Fibroblast of lung (primary cell): ENCODE measurements at regions not wholly inside any gene's neighbourhood (a gene's known extent, or its start where the extent isn't known, plus 50 kb on each side); places are given as distances from the start of the nearest gene placed in this dataset.

Source experiments
- DNase-seq, 2 donors: peaks; one replicate each; pipeline versions ENCODE4 v3.0.0 to v3.0.0-alpha.2; 2010; ENCODE audit warnings: low read depth in 2 of 2
- H2AFZ ChIP-seq: 2 replicates; pipeline ENCODE4 v1.5.1; 2012; ENCODE audit warnings: low read length, control low read depth, inconsistent platforms
- H3K27ac ChIP-seq: 2 replicates; pipeline ENCODE4 v1.5.1; 2011; ENCODE audit warnings: low read length, control low read depth; ENCODE audit not compliant: insufficient read depth
- H3K27me3 ChIP-seq: 2 replicates; pipeline ENCODE4 v1.5.1; 2011; ENCODE audit warnings: mild to moderate bottlenecking, low read length; ENCODE audit not compliant: control insufficient read depth, insufficient read depth
- H3K36me3 ChIP-seq: 2 replicates; pipeline ENCODE4 v1.5.1; 2011; ENCODE audit warnings: low read length; ENCODE audit not compliant: control insufficient read depth, insufficient read depth
- H3K4me1 ChIP-seq: 2 replicates; pipeline ENCODE4 v1.5.1; 2011; ENCODE audit warnings: low read length; ENCODE audit not compliant: control insufficient read depth, insufficient read depth; ENCODE audit errors: extremely low read depth
- H3K4me2 ChIP-seq: 2 replicates; pipeline ENCODE4 v1.5.1; 2011; ENCODE audit warnings: low read length, control low read depth; ENCODE audit not compliant: insufficient read depth; ENCODE audit errors: extremely low read depth
- H3K4me3 ChIP-seq, 4 experiments: fragments of 200-600 bp in 1 of 4; sonication (generic) in 1 of 4; replicated peaks in 1 of 4; 2 replicates each; pipeline ENCODE4 v1.5.1; 2011 to 2016; ENCODE audit warnings: low read length in 4 of 4, low read depth in 3 of 4, mild to moderate bottlenecking in 3 of 4, control low read depth in 2 of 4, inconsistent platforms in 1 of 4, mixed read lengths in 1 of 4; ENCODE audit not compliant: insufficient read depth in 1 of 4; ENCODE audit errors: control extremely low read depth in 1 of 4
- H3K79me2 ChIP-seq: 2 replicates; pipeline ENCODE4 v1.5.1; 2012; ENCODE audit warnings: mild to moderate bottlenecking, low read length, inconsistent platforms; ENCODE audit not compliant: control insufficient read depth, insufficient read depth
- H3K9ac ChIP-seq: 2 replicates; pipeline ENCODE4 v1.5.1; 2011; ENCODE audit warnings: mild to moderate bottlenecking, low read length, control low read depth; ENCODE audit not compliant: insufficient read depth
- H3K9me3 ChIP-seq: 2 replicates; pipeline ENCODE4 v1.5.1; 2012; ENCODE audit warnings: low read depth, low read length; ENCODE audit not compliant: control insufficient read depth, insufficient read depth
- H4K20me1 ChIP-seq: 2 replicates; pipeline ENCODE4 v1.5.1; 2011; ENCODE audit warnings: low read length; ENCODE audit not compliant: control insufficient read depth, insufficient read depth; ENCODE audit errors: extremely low read depth
- EZH2 ChIP-seq: IDR thresholded peaks from 2 replicates; pipeline ENCODE4 v1.5.1; 2012; ENCODE audit warnings: low read length, control low read depth, mild to moderate bottlenecking; ENCODE audit errors: missing control alignments
- TF ChIP-seq, protein P1 (sequence below), 2 donors: IDR thresholded peaks in 1 of 2; conservative IDR thresholded peaks in 1 of 2; 1 replicate in 1 of 2; 2 replicates in 1 of 2; pipeline ENCODE4 v1.5.1; 2011 to 2012; ENCODE audit warnings: low read length in 2 of 2, control low read depth in 1 of 2, inconsistent platforms in 1 of 2, low read depth in 1 of 2, mild to moderate bottlenecking in 1 of 2

DNA sequence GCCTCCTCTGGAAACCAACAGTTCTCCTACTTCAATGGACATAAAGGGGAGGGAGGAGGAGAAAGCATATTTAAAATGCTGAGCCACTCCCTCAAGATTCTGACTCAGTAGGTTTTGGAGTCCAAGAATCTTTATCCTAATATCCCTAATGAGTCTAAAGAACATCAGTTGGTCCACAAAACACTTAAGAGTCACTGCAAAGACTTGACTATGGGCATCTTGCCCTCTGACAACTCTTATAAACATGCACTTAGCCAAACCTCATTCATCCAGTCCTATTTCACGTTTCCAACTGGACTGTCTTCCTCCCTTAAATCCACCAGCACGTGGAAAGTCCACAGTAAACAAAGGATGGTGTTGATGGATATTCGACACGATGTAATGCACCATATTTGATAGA, 172.5 kb downstream of the FAM114A2 start:
- Histone ChIP-seq H3K36me3 (no peaks in the 10 kb centered on the region), H2AFZ (no peak overlapping the region), H3K4me1 (no peaks in the 10 kb centered on the region), H4K20me1 (no peaks in the 10 kb centered on the region), H3K9me3 (no peaks in the 10 kb centered on the region), H3K27ac (no peak overlapping the region), H3K79me2 (no peaks in the 10 kb centered on the region), H3K4me2 (no peak overlapping the region), H3K27me3 (no peaks in the 10 kb centered on the region), H3K4me3 (no peak overlapping the region), H3K9ac (no peak overlapping the region)
- DNase-seq: no peak
- no peak for TF ChIP-seq EZH2
- TF ChIP-seq, protein P1, sequence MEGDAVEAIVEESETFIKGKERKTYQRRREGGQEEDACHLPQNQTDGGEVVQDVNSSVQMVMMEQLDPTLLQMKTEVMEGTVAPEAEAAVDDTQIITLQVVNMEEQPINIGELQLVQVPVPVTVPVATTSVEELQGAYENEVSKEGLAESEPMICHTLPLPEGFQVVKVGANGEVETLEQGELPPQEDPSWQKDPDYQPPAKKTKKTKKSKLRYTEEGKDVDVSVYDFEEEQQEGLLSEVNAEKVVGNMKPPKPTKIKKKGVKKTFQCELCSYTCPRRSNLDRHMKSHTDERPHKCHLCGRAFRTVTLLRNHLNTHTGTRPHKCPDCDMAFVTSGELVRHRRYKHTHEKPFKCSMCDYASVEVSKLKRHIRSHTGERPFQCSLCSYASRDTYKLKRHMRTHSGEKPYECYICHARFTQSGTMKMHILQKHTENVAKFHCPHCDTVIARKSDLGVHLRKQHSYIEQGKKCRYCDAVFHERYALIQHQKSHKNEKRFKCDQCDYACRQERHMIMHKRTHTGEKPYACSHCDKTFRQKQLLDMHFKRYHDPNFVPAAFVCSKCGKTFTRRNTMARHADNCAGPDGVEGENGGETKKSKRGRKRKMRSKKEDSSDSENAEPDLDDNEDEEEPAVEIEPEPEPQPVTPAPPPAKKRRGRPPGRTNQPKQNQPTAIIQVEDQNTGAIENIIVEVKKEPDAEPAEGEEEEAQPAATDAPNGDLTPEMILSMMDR (conservative IDR thresholded peaks at IDR 0.05 in 1 of 2, IDR thresholded peaks at IDR 0.05 in 1 of 2; ENCODE audit: low read depth in 1 of 2, low read length in 2 of 2): no peak

DNA sequence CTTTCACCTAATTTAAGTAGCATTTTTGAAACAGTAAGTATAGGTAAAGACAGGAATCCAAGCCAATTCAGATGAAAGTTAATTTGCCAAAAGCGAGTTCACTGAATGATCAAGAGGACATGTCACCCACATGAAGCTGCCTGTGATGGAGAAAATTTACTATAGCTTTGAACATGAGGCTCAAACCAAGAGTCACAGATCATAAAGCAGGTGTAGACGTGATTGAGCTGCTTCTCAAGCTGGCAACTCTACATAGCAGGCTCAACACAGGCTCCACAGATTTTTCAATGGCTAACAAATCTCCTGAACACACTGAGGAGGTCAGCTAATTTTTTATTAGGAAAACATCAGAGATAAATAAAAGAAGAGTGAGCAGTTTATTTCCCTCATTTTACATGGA, 173.7 kb downstream of the FAM114A2 start:
- Histone ChIP-seq H4K20me1 (no peaks in the 10 kb centered on the region), H3K27me3 (no peaks in the 10 kb centered on the region), H3K36me3 (no peaks in the 10 kb centered on the region), H3K27ac (no peak overlapping the region), H3K9me3 (no peaks in the 10 kb centered on the region), H3K79me2 (no peaks in the 10 kb centered on the region), H3K4me2 (no peak overlapping the region), H3K4me1 (no peaks in the 10 kb centered on the region), H2AFZ (no peak overlapping the region), H3K9ac (no peak overlapping the region), H3K4me3 (no peak overlapping the region)
- TF ChIP-seq, protein P1 (conservative IDR thresholded peaks at IDR 0.05 in 1 of 2, IDR thresholded peaks at IDR 0.05 in 1 of 2; ENCODE audit: low read depth in 1 of 2, low read length in 2 of 2): no peak
- TF ChIP-seq EZH2: no peak
- DNase-seq: no peak

DNA sequence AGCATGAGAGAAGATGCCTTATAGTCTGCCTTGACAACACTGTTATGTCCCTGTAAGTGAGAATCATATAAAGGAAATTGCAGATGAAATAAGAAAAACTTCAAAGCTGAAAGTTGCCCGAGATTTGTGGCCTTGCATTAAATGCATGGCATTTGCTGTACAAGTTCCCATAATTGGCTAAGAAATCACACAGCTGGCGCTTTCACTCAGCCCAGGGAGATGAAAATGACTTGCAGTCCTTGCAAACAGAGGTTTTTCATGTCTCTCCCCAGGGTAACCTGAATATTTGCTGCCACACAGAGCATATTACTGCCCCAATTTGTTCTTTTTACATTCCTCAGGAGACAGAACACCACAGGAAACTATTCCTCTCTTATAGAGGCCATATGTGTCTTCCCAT, 174.8 kb downstream of the FAM114A2 start:
- Histone ChIP-seq H4K20me1 (no peaks in the 10 kb centered on the region), H2AFZ (no peak overlapping the region), H3K27ac (no peak overlapping the region), H3K36me3 (no peaks in the 10 kb centered on the region), H3K79me2 (no peaks in the 10 kb centered on the region), H3K9me3 (no peaks in the 10 kb centered on the region), H3K4me2 (no peak overlapping the region), H3K9ac (no peak overlapping the region), H3K27me3 (no peaks in the 10 kb centered on the region), H3K4me1 (no peaks in the 10 kb centered on the region), H3K4me3 (no peak overlapping the region)
- DNase-seq: no peak
- no peak for TF ChIP-seq EZH2
- TF ChIP-seq, protein P1 (conservative IDR thresholded peaks at IDR 0.05 in 1 of 2, IDR thresholded peaks at IDR 0.05 in 1 of 2; ENCODE audit: low read depth in 1 of 2, low read length in 2 of 2): no peak
